Type B pancreatic cell (in vitro differentiated cells): ENCODE measurements at regions not wholly inside any gene's neighbourhood (a gene's known extent, or its start where the extent isn't known, plus 50 kb on each side); places are given as distances from the start of the nearest gene placed in this dataset.
"Not testable (repeated sequence)": the region's sequence is repeated elsewhere in the genome, so short reads cannot be mapped to it uniquely, and the experiment has no call there.

ENCODE experiments used
- DNase-seq: peaks from one replicate; pipeline ENCODE4 v3.0.0; 2021; ENCODE audit warnings: mixed read lengths; ENCODE audit not compliant: unreplicated experiment; ENCODE audit errors: extremely low spot score
- H3K27ac Mint-ChIP-seq: 2 replicates; pipeline ENCODE4 v1.8.0; 2021; ENCODE audit warnings: mild to moderate bottlenecking, mixed read lengths
- H3K27me3 Mint-ChIP-seq: 2 replicates; pipeline ENCODE4 v1.8.0; 2021; ENCODE audit warnings: mixed read lengths
- H3K36me3 Mint-ChIP-seq: 2 replicates; pipeline ENCODE4 v1.8.0; 2021; ENCODE audit warnings: mixed read lengths
- H3K4me1 Mint-ChIP-seq: one replicate; pipeline ENCODE4 v1.8.0; 2021; ENCODE audit warnings: mixed read lengths; ENCODE audit not compliant: unreplicated experiment
- H3K4me3 Mint-ChIP-seq: 2 replicates; pipeline ENCODE4 v1.8.0; 2021; ENCODE audit warnings: mild to moderate bottlenecking, mixed read lengths
- H3K9me3 Mint-ChIP-seq: 2 replicates; pipeline ENCODE4 v1.8.0; 2021; ENCODE audit warnings: mixed read lengths
- CTCF ChIP-seq: fragments of 200-600 bp; sonication (generic); conservative IDR thresholded peaks from 2 replicates; pipeline ENCODE4 v1.5.0; 2021; ENCODE audit warnings: antibody characterized with exemption, mild to moderate bottlenecking

GRCh38 chr4:171256223-171256622, 557.0 kb upstream of the GALNTL6 start:
- Mint-ChIP-seq H3K4me1 (no peaks in the 10 kb centered on the region), H3K36me3 (no peaks in the 10 kb centered on the region), H3K9me3 (peaks cover 6% of the 10 kb centered on the region), H3K4me3 (no peak overlapping the region), H3K27ac (no peak overlapping the region), H3K27me3 (no peaks in the 10 kb centered on the region)
- no peak for TF ChIP-seq CTCF
- DNase-seq, result no peak

GRCh38 chr4:171246948-171247347, 566.3 kb upstream of the GALNTL6 start:
- Mint-ChIP-seq H3K27me3 (no peaks in the 10 kb centered on the region), H3K36me3 (no peaks in the 10 kb centered on the region), H3K4me3 (no peak overlapping the region), H3K4me1 (no peaks in the 10 kb centered on the region), H3K9me3 (no peaks in the 10 kb centered on the region), H3K27ac (no peak overlapping the region)
- no peak for TF ChIP-seq CTCF
- DNase-seq, result no peak

DNA sequence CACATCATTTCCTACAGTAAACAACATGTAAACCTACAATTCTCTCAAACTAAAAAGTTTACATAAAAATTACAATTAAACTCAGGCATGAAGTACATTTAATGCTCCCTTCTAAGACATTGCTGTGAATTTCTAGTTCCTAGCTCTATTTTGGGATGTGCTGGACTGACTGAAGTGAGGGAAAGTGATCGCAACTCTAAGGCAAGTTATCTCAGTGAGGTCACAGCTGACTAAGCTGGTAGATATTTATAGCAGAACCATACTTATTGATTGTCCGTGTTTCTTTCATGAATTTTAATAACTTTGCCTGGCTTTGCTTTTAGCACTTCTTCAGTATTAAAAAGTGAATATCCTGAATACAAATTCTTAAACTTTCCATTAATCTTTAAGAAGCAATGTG, 570.4 kb upstream of the GALNTL6 start:
- H3K4me1 Mint-ChIP-seq, result no peaks in the 10 kb centered on the region
- H3K27ac Mint-ChIP-seq, result no peak overlapping the region
- H3K27me3 Mint-ChIP-seq, result no peaks in the 10 kb centered on the region
- TF ChIP-seq CTCF, result no peak
- DNase-seq, result no peak
- H3K9me3 Mint-ChIP-seq, result no peaks in the 10 kb centered on the region
- no peaks in the 10 kb centered on the region for H3K36me3 Mint-ChIP-seq
- H3K4me3 Mint-ChIP-seq, result no peak overlapping the region

- Mint-ChIP-seq H3K4me1 (no peaks in the 10 kb centered on the region), H3K4me3 (no peak overlapping the region), H3K27me3 (no peaks in the 10 kb centered on the region), H3K27ac (no peak overlapping the region), H3K9me3 (no peaks in the 10 kb centered on the region), H3K36me3 (no peaks in the 10 kb centered on the region)
- TF ChIP-seq CTCF, result no peak
- DNase-seq, result no peak
These were observed 574.0 kb upstream of the GALNTL6 start for GRCh38 chr4:171239196-171239595.

DNA sequence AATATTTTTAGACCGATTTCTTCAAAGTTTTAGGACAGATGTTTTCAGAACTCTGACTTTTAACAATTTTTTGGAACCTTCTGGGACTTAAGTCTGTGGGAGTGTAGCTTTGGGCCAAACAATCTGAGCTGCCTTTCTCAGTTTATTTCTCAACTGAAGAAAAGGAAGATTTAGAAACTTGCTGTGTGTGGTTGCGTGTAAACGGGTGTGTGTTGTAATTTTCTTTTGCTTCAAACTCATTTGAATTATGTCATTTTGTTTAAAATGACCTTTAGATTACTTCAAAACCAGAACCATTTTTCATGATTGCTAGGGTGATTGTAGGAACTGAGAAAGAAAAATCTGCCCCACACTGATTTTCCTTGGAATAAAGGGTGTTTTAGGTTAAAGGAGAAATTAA, 577.7 kb upstream of the GALNTL6 start:
- H3K4me1 Mint-ChIP-seq, result no peaks in the 10 kb centered on the region
- no peaks in the 10 kb centered on the region for H3K36me3 Mint-ChIP-seq

DNA sequence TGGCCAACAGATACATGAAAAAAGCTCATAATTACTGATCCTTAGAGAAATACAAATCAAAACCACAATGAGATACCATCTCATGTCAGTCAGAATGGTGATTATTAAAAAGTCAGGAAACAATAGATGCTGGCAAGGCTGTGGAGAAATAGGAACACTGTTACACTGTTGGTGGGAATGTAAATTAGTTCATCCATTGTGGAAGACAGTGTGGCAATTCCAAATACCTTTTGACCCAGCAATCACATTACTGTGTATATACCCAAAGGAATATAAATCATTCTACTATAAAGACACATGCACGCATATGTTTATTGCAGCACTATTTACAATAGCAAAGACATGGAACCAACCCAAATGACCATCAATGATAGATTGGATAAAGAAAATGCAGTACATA, 583.9 kb upstream of the GALNTL6 start:
- not testable (repeated sequence) for H3K36me3 Mint-ChIP-seq, H3K9me3 Mint-ChIP-seq, DNase-seq, H3K27me3 Mint-ChIP-seq, H3K27ac Mint-ChIP-seq, H3K4me1 Mint-ChIP-seq, H3K4me3 Mint-ChIP-seq

More for the DNA sequence above, 577.7 kb upstream of the GALNTL6 start:
- Mint-ChIP-seq H3K27ac (no peak overlapping the region), H3K9me3 (no peaks in the 10 kb centered on the region), H3K4me3 (no peak overlapping the region), H3K27me3 (no peaks in the 10 kb centered on the region)
- no peak for TF ChIP-seq CTCF
- no peak for DNase-seq
